SK-N-SH (cell line): ENCODE measurements at regions not wholly inside any gene's neighbourhood (a gene's known extent, or its start where the extent isn't known, plus 50 kb on each side); places are given as distances from the start of the nearest gene placed in this dataset.
A peak's percentile ranks its signal among the peaks of the same experiment; 100 is the strongest.

ENCODE experiments used
- CTCF ChIA-PET: fragments of 300-600, 350-600 bp; formaldehyde crosslinking; extraction: SDS; loops from one replicate; lab custom pipeline; 2021; lab: Yijun Ruan, JAX
- POLR2A ChIA-PET: fragments of 350-600 bp; sonication (Branson Sonifier 250); formaldehyde crosslinking; extraction: SDS; loops from one replicate; lab custom pipeline; 2020; ENCODE audit warnings: antibody characterized with exemption, inconsistent platforms; lab: Yijun Ruan, JAX
- DNase-seq: peaks from one replicate; pipeline ENCODE4 v3.0.0; 2012
- H2AFZ ChIP-seq: fragments of 200-600 bp; sonication (generic); 2 replicates; pipeline ENCODE4 v1.8.1; 2016; ENCODE audit warnings: antibody characterized with exemption, mild to moderate bottlenecking, low read depth
- H3F3A ChIP-seq: fragments of 200-600 bp; sonication (generic); replicated peaks from 2 replicates; pipeline ENCODE3; 2016; ENCODE audit warnings: antibody characterized with exemption, mild to moderate bottlenecking; ENCODE audit not compliant: insufficient read depth
- H3K27ac ChIP-seq, 2 experiments: fragments of 200-500 bp in 1 of 2; fragments of 200-600 bp in 1 of 2; sonication (Bioruptor generic) in 1 of 2; sonication (generic), shearing (Covaris generic) in 1 of 2; 2 replicates each; pipeline versions ENCODE4 v1.5.1 to v1.6.1; 2014 to 2016; ENCODE audit warnings: low read depth in 2 of 2, inconsistent platforms in 1 of 2, low read length in 1 of 2, mild to moderate bottlenecking in 1 of 2, mixed read lengths in 1 of 2
- H3K27me3 ChIP-seq: fragments of 200-600 bp; sonication (generic), shearing (Covaris generic); 2 replicates; pipeline ENCODE4 v1.6.1; 2016; ENCODE audit warnings: mixed run types; ENCODE audit not compliant: insufficient read depth
- H3K36me3 ChIP-seq, 2 experiments: fragments of 200-500 bp in 1 of 2; fragments of 200-600 bp in 1 of 2; sonication (Bioruptor generic) in 1 of 2; sonication (generic) in 1 of 2; replicated peaks in 1 of 2; 2 replicates each; pipeline versions ENCODE3 to v1.5.1; 2014 to 2016; ENCODE audit warnings: low read length in 1 of 2, mild to moderate bottlenecking in 1 of 2; ENCODE audit not compliant: insufficient read depth in 2 of 2, control insufficient read depth in 1 of 2
- H3K4me1 ChIP-seq, 2 experiments: fragments of 200-500 bp in 1 of 2; fragments of 200-600 bp in 1 of 2; sonication (Bioruptor generic) in 1 of 2; sonication (generic), shearing (Covaris generic) in 1 of 2; 2 replicates each; pipeline versions ENCODE4 v1.5.1 to v1.6.1; 2014 to 2016; ENCODE audit warnings: low read depth in 1 of 2, low read length in 1 of 2, mixed run types in 1 of 2; ENCODE audit not compliant: insufficient read depth in 2 of 2, control insufficient read depth in 1 of 2
- H3K4me2 ChIP-seq: fragments of 200-600 bp; sonication (generic), shearing (Covaris generic); 2 replicates; pipeline ENCODE4 v1.6.1; 2017; ENCODE audit warnings: mixed run types
- H3K4me3 ChIP-seq, 2 experiments: fragments of 200-500 bp in 1 of 2; fragments of 200-600 bp in 1 of 2; sonication (Bioruptor generic) in 1 of 2; sonication (generic), shearing (Covaris generic) in 1 of 2; 2 replicates each; pipeline versions ENCODE4 v1.5.1 to v1.8.1; 2014 to 2016; ENCODE audit warnings: low read depth in 2 of 2, inconsistent platforms in 1 of 2, low read length in 1 of 2, mild to moderate bottlenecking in 1 of 2, mixed read lengths in 1 of 2, moderate library complexity in 1 of 2
- H3K79me2 ChIP-seq: fragments of 200-600 bp; sonication (generic); 2 replicates; pipeline ENCODE4 v1.8.1; 2017; ENCODE audit warnings: mild to moderate bottlenecking; ENCODE audit not compliant: insufficient read depth
- H3K9ac ChIP-seq: fragments of 200-600 bp; sonication (generic); 2 replicates; pipeline ENCODE4 v1.6.1; 2017; ENCODE audit warnings: mixed run types
- H3K9me2 ChIP-seq: fragments of 200-600 bp; sonication (generic); 2 replicates; pipeline ENCODE4 v1.6.1; 2017; ENCODE audit warnings: mixed run types
- H3K9me3 ChIP-seq: fragments of 200-600 bp; sonication (generic); 2 replicates; pipeline ENCODE4 v1.6.1; 2017; ENCODE audit warnings: mixed run types, mild to moderate bottlenecking, moderate library complexity
- H4K20me1 ChIP-seq: fragments of 200-600 bp; sonication (generic); 2 replicates; pipeline ENCODE4 v1.6.1; 2017; ENCODE audit warnings: mild to moderate bottlenecking, mixed run types; ENCODE audit not compliant: insufficient read depth
- FOSL2 ChIP-seq: IDR thresholded peaks from 2 replicates; pipeline ENCODE4 v1.4.0; 2012; ENCODE audit warnings: low read depth, mild to moderate bottlenecking, moderate library complexity, borderline replicate concordance
- FOXJ3 ChIP-seq: sonication (generic); formaldehyde crosslinking; IDR thresholded peaks from 2 replicates; pipeline ENCODE4 v1.5.1; 2020; ENCODE audit warnings: mild to moderate bottlenecking, missing genetic modification reagents
- FOXM1 ChIP-seq: IDR thresholded peaks from 2 replicates; pipeline ENCODE4 v1.4.0; 2012; ENCODE audit warnings: low read depth, mild to moderate bottlenecking
- GABPA ChIP-seq: IDR thresholded peaks from 2 replicates; pipeline ENCODE4 v1.4.0; 2012; ENCODE audit warnings: low read depth, mild to moderate bottlenecking
- MEF2A ChIP-seq: IDR thresholded peaks from 2 replicates; pipeline ENCODE4 v1.4.0; 2012; ENCODE audit warnings: low read depth, borderline replicate concordance
- NFIC ChIP-seq: IDR thresholded peaks from 2 replicates; pipeline ENCODE4 v1.4.0; 2012; ENCODE audit warnings: borderline replicate concordance
- RAD21 ChIP-seq: IDR thresholded peaks from 2 replicates; pipeline ENCODE4 v1.6.1; 2012; ENCODE audit warnings: mild to moderate bottlenecking, low read length
- RFX5 ChIP-seq: IDR thresholded peaks from 2 replicates; pipeline ENCODE4 v1.6.1; 2012; ENCODE audit warnings: mild to moderate bottlenecking, improper control_type of control experiment, low read length
- RXRA ChIP-seq: IDR thresholded peaks from 2 replicates; pipeline ENCODE4 v1.4.0; 2012; ENCODE audit warnings: low read depth, mild to moderate bottlenecking, borderline replicate concordance
- SMC3 ChIP-seq: IDR thresholded peaks from 2 replicates; pipeline ENCODE4 v1.6.1; 2012; ENCODE audit warnings: low read depth, low read length, improper control_type of control experiment
- TEAD4 ChIP-seq: IDR thresholded peaks from 2 replicates; pipeline ENCODE4 v1.4.0; 2012; ENCODE audit warnings: mild to moderate bottlenecking, borderline replicate concordance; ENCODE audit not compliant: insufficient read depth
- WGBS: methylation state at CpG from one replicate; pipeline ENCODE4 v1.1.6; 2017; ENCODE audit warnings: low lambda C conversion rate; 5-methylcytosine and 5-hydroxymethylcytosine counted together
- TF ChIP-seq, protein P1 (sequence below): fragments of 200-600 bp; sonication (generic); IDR thresholded peaks from 2 replicates; pipeline ENCODE4 v1.6.1; 2017; ENCODE audit warnings: antibody characterized with exemption, mild to moderate bottlenecking, moderate library complexity
- TF ChIP-seq, protein P2 (sequence below): IDR thresholded peaks from 2 replicates; pipeline ENCODE4; 2012

DNA sequence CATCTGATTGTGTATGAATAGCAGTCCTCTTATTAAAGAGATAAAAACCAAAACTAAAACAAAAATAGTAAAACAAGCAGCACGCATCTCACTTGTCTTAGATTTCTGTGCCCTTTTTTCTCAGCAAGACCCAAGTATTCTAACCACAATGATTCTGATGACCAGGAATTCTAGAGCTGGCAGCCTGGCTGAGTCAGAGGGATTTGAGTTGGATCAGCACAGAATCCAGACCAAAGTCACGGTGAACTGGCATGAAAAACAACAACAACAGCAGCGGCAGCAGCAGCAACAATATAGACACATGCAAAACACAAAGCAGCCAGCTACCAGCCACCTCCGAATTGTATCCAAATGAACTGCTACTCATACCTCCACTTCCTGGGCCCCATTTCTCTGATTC lies 360.5 kb downstream of the KCNRG start (continued):
- no peak for TF ChIP-seq FOXM1
- no peak for TF ChIP-seq GABPA
- TF ChIP-seq FOXJ3: no peak
- TF ChIP-seq MEF2A: no peak
- TF ChIP-seq TEAD4: 0 out of 2 replicates have a peak, but pooled peaks have one; percentile 23
- TF ChIP-seq, protein P1, sequence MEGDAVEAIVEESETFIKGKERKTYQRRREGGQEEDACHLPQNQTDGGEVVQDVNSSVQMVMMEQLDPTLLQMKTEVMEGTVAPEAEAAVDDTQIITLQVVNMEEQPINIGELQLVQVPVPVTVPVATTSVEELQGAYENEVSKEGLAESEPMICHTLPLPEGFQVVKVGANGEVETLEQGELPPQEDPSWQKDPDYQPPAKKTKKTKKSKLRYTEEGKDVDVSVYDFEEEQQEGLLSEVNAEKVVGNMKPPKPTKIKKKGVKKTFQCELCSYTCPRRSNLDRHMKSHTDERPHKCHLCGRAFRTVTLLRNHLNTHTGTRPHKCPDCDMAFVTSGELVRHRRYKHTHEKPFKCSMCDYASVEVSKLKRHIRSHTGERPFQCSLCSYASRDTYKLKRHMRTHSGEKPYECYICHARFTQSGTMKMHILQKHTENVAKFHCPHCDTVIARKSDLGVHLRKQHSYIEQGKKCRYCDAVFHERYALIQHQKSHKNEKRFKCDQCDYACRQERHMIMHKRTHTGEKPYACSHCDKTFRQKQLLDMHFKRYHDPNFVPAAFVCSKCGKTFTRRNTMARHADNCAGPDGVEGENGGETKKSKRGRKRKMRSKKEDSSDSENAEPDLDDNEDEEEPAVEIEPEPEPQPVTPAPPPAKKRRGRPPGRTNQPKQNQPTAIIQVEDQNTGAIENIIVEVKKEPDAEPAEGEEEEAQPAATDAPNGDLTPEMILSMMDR: no peak
- peak; percentile 68; the same call in 1 of the 2 replicates for TF ChIP-seq FOSL2

DNA sequence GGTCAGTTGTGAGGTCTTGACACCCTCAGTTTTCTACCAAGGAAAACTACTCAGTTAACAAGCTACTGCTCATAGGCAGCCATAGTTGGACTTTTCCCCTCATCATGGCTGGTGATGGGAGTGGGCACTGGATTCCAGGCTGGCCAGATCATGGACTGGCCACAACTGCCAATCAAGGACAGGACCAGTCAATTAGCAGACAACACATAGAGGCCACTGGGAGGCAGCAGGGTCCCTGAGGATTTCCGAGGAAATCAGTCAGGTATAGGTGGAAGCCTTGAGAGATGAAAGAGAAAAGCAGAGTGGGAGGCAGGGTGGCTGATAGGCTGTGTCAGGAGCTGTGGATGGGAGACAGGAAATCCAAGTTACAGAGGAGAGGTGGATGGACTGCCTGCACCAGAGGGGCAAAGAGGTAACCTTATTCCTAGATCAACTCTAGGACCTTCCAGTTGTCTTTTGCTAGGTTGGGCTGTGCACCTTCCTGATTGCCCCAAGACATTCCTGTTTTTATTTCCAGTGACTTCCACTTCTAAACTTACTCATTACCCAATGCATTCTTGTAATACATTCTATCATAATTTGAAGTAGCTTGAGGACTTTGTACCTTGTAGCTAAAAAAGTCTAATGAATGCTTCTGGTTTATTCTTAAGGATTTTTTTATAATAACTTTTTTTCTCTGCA lies 361.8 kb downstream of the KCNRG start:
- no peak overlapping the region for H3K9ac ChIP-seq
- ChIA-PET CTCF (interaction anchor here (0.9 to 1.9 kb wide), 2 partner anchors 13 to 59 kb away, joined by 3 to 5 read pairs; no protein-coding TSS in a partner anchor), POLR2A (no interaction called here)
- H3K9me3 ChIP-seq: peaks cover 5% of the 10 kb centered on the region; the same call in 1 of the 2 replicates
- H3K36me3 ChIP-seq: no peaks in the 10 kb centered on the region
- no peaks in the 10 kb centered on the region for H3K27me3 ChIP-seq
- no peak overlapping the region for H3K27ac ChIP-seq
- H3K4me3 ChIP-seq: no peak overlapping the region
- H2AFZ ChIP-seq: no peak overlapping the region
- WGBS: 64% methylated on average over 1 of the region's 1 CpG
- H4K20me1 ChIP-seq: no peaks in the 10 kb centered on the region
- H3K4me1 ChIP-seq: no peaks in the 10 kb centered on the region
- H3F3A ChIP-seq: no peaks in the 10 kb centered on the region
- TF ChIP-seq SMC3 (peak; percentile 30; the same call in 1 of the 2 replicates), RFX5 (no peak), NFIC (no peak), RXRA (no peak), RAD21 (peak; percentile 28)
- TF ChIP-seq, protein P2, sequence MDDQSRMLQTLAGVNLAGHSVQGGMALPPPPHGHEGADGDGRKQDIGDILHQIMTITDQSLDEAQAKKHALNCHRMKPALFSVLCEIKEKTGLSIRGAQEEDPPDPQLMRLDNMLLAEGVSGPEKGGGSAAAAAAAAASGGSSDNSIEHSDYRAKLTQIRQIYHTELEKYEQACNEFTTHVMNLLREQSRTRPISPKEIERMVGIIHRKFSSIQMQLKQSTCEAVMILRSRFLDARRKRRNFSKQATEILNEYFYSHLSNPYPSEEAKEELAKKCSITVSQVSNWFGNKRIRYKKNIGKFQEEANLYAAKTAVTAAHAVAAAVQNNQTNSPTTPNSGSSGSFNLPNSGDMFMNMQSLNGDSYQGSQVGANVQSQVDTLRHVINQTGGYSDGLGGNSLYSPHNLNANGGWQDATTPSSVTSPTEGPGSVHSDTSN: no peak
- TF ChIP-seq, protein P1: 0 out of 2 replicates have a peak, but pooled peaks have one; percentile 7
- no peak overlapping the region for H3K4me2 ChIP-seq
- H3K79me2 ChIP-seq: no peaks in the 10 kb centered on the region
- no peak for DNase-seq
- H3K9me2 ChIP-seq: no peaks in the 10 kb centered on the region
